ENCODE measurements at regions not wholly inside any gene's neighbourhood (a gene's known extent, or its start where the extent isn't known, plus 50 kb on each side); places are given as distances from the start of the nearest gene placed in this dataset.

DNA sequence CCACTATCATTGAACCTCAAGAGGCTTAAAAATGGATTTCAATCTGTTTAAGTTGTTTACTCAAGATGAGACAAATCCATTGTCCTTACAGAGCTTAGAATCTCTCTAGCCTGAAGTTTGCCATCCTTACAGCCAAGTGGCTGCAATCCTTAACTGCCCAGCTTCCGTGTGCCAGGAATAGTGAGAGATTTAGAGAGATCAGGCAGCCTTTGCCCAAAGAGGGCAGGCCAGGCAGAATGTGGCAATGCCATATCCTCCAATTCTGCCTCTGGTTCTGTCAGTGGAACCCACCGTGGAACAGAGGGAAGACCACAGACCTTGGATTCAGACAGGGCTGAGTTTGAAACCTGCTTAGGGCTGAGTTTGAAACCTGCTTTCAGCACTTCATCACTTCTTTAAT is 374.3 kb downstream of the VPS13C start:
- no peak overlapping the region for H3K4me3 ChIP-seq
- H3K27ac ChIP-seq: no peak overlapping the region
- peaks cover 0 to 10% (median 0%) of the 10 kb centered on the region in 11 donors for H3K9me3 ChIP-seq
- WGBS, 2 donors: 81 to 85% methylated on average over 2 of the region's 2 CpGs
- no peaks in the 10 kb centered on the region for H3K36me3 ChIP-seq
- DNase-seq (no peak), ATAC-seq (no peak)
- TF ChIP-seq, protein P1, sequence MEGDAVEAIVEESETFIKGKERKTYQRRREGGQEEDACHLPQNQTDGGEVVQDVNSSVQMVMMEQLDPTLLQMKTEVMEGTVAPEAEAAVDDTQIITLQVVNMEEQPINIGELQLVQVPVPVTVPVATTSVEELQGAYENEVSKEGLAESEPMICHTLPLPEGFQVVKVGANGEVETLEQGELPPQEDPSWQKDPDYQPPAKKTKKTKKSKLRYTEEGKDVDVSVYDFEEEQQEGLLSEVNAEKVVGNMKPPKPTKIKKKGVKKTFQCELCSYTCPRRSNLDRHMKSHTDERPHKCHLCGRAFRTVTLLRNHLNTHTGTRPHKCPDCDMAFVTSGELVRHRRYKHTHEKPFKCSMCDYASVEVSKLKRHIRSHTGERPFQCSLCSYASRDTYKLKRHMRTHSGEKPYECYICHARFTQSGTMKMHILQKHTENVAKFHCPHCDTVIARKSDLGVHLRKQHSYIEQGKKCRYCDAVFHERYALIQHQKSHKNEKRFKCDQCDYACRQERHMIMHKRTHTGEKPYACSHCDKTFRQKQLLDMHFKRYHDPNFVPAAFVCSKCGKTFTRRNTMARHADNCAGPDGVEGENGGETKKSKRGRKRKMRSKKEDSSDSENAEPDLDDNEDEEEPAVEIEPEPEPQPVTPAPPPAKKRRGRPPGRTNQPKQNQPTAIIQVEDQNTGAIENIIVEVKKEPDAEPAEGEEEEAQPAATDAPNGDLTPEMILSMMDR (IDR thresholded peaks at IDR 0.05): no peak
- H3K4me1 ChIP-seq: no peaks in the 10 kb centered on the region
- H3K27me3 ChIP-seq: peaks cover 0 to 5% (median 0%) of the 10 kb centered on the region in 7 donors
- intact Hi-C loops (cut with DNase I): no loop called here

DNA sequence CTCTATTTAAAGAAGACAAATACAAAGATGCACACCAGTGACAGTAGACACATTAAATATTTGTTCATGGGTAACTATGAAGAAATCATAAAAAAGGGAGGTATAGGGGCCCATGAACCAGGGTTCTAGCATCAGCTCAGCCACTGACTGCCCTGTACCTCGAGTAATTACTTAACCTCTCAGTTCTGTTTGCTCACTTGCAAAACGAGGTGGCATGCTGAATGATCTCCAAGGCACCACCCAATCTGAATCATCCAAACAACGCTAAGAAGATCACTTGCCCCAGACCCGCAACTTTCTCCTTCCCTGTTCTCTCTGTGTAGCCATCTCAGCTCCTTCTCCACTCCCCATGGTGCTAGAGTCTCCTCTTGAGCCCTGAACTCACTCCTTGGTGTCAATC is 374.7 kb downstream of the VPS13C start:
- no peak for ATAC-seq
- Histone ChIP-seq H3K9me3 (peaks cover 0 to 10% (median 0%) of the 10 kb centered on the region in 11 donors), H3K36me3 (no peaks in the 10 kb centered on the region), H3K27me3 (peaks cover 0 to 9% (median 0%) of the 10 kb centered on the region in 7 donors), H3K27ac (no peak overlapping the region), H3K4me3 (no peak overlapping the region), H3K4me1 (no peaks in the 10 kb centered on the region)
- WGBS, 2 donors: 68 to 74% methylated on average over 4 of the region's 4 CpGs
- TF ChIP-seq, protein P1 (IDR thresholded peaks at IDR 0.05): no peak
- no peak for DNase-seq
- intact Hi-C loops (cut with DNase I): no loop called here

DNA sequence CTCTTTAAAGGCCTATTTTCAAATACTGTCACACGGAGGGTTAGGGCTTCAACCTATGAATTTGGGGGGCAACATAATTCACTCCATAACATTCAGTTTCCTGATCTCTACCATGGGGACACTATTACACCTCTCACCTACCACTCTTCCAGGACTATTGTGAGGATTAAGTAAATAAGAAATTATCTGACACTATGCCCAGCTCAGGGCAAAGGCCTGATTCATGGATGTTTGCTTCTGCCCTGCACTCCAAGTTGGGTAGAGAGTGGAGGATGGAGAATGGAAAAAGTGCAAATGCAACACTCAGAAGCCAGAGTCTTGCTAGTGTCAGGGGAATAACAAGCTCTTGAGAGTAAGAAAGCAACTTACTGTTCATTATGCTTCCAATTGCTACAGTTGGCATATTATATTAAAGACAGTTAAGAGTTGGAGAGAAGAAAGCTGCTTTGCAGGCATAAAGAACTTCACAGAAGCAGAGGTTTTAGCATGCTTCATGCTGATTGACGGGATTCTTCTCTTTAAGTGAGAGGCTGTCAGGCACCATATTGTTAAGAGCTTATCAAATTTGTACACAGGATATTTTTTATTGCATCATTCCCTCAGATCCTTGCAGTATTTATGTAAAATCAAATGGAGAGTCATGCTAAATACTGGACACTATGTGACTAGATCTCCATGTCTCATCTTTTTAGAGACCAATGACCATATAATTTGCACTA is 375.3 kb downstream of the VPS13C start:
- TF ChIP-seq, protein P1 (IDR thresholded peaks at IDR 0.05): no peak
- Histone ChIP-seq H3K4me1 (no peaks in the 10 kb centered on the region), H3K27me3 (peaks cover 0 to 10% (median 0%) of the 10 kb centered on the region in 7 donors), H3K9me3 (peaks cover 0 to 10% (median 0%) of the 10 kb centered on the region in 11 donors), H3K4me3 (no peak overlapping the region), H3K27ac (no peak overlapping the region), H3K36me3 (no peaks in the 10 kb centered on the region)
- intact Hi-C loops (cut with DNase I): no loop called here
- ATAC-seq (no peak), DNase-seq (no peak)
- WGBS, 2 donors: 82 to 89% methylated on average over 2 of the region's 2 CpGs

DNA sequence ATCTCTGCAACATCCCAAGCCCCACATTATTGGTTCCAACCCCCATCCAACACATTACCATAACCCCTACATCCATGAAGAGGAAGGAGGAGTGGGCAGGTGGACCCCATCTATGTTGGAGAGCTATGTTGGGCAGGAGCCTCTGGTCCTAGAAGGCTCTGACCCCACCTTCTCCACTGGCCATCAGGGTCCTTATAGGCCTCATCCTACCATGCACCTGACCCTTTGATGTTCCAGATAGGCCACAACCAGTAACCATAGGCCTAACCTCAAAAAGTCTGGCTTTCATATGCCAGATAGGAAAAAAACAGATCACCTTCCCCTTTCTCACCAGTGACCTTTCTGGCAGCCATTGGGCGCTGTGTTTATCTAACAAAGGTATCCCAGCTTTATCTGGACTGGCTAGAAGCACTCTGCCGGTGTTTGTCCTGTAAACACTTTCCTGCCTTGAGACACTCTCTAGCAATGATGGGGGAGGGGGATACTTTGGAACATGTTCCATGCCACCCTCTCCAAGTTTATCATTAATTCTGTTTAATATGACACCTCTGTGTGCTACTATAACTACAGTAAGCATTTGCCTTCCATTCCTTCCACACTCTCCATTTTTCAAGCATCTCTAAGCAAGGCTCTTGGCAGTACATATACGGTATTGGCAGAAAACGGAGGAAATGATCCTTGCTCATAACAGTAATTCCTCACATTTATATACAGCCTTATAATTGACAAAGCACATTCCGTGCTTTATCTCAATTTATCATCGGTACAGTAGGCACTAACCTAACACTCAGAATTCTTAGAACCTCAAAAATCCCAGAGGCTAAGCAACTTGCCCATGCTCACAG is 377.1 kb downstream of the VPS13C start:
- intact Hi-C loops (cut with DNase I): no loop called here
- ATAC-seq: no peak
- Histone ChIP-seq H3K27me3 (peaks cover 0 to 10% (median 0%) of the 10 kb centered on the region in 7 donors), H3K27ac (no peak overlapping the region), H3K36me3 (no peaks in the 10 kb centered on the region), H3K4me1 (no peaks in the 10 kb centered on the region), H3K9me3 (peaks cover 0 to 14% (median 0%) of the 10 kb centered on the region in 11 donors), H3K4me3 (no peak overlapping the region)
- no peak for DNase-seq
- 80 to 81% methylated on average over 6 of the region's 6 CpGs for WGBS, 2 donors
- TF ChIP-seq, protein P1 (IDR thresholded peaks at IDR 0.05): no peak

All from heart right ventricle (tissue), 16 donors.